ENCODE measurements at regions not wholly inside any gene's neighbourhood (a gene's known extent, or its start where the extent isn't known, plus 50 kb on each side); places are given as distances from the start of the nearest gene placed in this dataset.

DNA sequence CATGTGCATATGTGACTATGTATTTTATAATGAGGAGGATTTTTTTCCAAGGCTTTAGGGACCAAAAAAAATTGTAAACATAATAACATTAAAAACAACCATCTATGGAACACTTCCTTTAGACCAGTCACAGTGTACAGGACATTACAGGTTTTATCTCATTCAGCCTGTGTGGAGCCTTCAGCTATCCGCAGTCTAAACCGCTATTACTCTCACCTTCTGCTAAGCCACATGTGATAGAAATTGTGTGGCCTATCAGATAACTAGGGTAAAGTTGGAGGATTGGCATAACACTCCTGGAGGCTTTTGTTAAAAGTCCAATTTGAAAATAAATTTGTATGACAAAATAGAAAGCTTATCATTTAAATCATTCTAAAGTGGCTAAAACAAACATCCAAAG, 281.2 kb upstream of the TMTC1 start:
- H3K79me2 ChIP-seq, result no peaks in the 10 kb centered on the region
- H3K4me1 ChIP-seq (ENCODE audit: insufficient read depth), result no peaks in the 10 kb centered on the region
- no peaks in the 10 kb centered on the region for H3K9me3 ChIP-seq (ENCODE audit: low read depth)
- WGBS (ENCODE audit: low lambda C conversion rate, missing lambda C conversion rate), result 62% methylated on average over 2 of the region's 2 CpGs
- peak overlapping the region; percentile 41 for H2AFZ ChIP-seq
- H4K20me1 ChIP-seq (ENCODE audit: insufficient read depth, poor library complexity, severe bottlenecking), result no peaks in the 10 kb centered on the region
- TF ChIP-seq EZH2phosphoT487 (IDR thresholded peaks at IDR 0.05; ENCODE audit: low read depth, severe bottlenecking, unreplicated experiment), result no peak
- no peak for TF ChIP-seq EZH2 (IDR thresholded peaks at IDR 0.05; ENCODE audit: borderline replicate concordance)
- peak overlapping the region; percentile 20 for H3K4me2 ChIP-seq
- H3K9me2 ChIP-seq (replicated peaks; ENCODE audit: insufficient read depth), result no peaks in the 10 kb centered on the region
- H3K4me3 ChIP-seq, result no peak overlapping the region
- H3K27me3 ChIP-seq, result no peaks in the 10 kb centered on the region
- no peak for DNase-seq (ENCODE audit: low spot score)
- H3K27ac ChIP-seq, result no peak overlapping the region
- H3K36me3 ChIP-seq (replicated peaks; ENCODE audit: insufficient read depth, low read depth), result no peaks in the 10 kb centered on the region

DNA sequence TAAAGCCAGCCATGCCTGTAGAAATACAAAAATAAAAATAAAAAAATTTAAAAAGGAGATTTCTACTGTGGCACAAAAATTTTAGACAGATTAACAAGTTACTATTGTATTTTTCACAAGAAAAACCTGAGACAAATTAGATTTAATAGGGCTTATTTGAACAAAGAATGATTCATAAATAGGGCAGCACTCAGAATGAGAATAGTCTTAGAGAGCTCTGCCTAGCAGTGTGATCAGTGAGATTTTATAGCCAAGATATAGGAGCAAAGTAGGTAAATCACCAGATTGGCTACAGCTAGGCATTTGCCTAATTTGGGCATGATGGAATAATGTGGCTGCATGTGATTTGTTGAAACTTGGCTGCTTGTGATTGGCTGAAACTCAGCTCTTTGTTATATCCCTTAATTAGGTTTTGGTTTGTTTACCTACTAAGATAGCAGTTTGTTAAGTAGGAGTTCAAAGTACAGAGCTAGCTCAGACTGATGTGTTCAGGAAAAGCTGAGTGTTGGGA, 279.7 kb upstream of the TMTC1 start:
- H3K9me3 ChIP-seq (ENCODE audit: low read depth), result no peaks in the 10 kb centered on the region
- no peak overlapping the region for H2AFZ ChIP-seq
- no peaks in the 10 kb centered on the region for H3K36me3 ChIP-seq (replicated peaks; ENCODE audit: insufficient read depth, low read depth)
- no peak overlapping the region for H3K4me2 ChIP-seq
- no peak overlapping the region for H3K4me3 ChIP-seq
- TF ChIP-seq EZH2 (IDR thresholded peaks at IDR 0.05; ENCODE audit: borderline replicate concordance) (no peak), EZH2phosphoT487 (IDR thresholded peaks at IDR 0.05; ENCODE audit: low read depth, severe bottlenecking, unreplicated experiment) (no peak)
- TF ChIP-seq, protein P1, sequence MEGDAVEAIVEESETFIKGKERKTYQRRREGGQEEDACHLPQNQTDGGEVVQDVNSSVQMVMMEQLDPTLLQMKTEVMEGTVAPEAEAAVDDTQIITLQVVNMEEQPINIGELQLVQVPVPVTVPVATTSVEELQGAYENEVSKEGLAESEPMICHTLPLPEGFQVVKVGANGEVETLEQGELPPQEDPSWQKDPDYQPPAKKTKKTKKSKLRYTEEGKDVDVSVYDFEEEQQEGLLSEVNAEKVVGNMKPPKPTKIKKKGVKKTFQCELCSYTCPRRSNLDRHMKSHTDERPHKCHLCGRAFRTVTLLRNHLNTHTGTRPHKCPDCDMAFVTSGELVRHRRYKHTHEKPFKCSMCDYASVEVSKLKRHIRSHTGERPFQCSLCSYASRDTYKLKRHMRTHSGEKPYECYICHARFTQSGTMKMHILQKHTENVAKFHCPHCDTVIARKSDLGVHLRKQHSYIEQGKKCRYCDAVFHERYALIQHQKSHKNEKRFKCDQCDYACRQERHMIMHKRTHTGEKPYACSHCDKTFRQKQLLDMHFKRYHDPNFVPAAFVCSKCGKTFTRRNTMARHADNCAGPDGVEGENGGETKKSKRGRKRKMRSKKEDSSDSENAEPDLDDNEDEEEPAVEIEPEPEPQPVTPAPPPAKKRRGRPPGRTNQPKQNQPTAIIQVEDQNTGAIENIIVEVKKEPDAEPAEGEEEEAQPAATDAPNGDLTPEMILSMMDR (IDR thresholded peaks at IDR 0.05; ENCODE audit: poor library complexity), result no peak
- DNase-seq (ENCODE audit: low spot score), result no peak
- H4K20me1 ChIP-seq (ENCODE audit: insufficient read depth, poor library complexity, severe bottlenecking), result no peaks in the 10 kb centered on the region
- H3K27me3 ChIP-seq, result no peaks in the 10 kb centered on the region
- H3K4me1 ChIP-seq (ENCODE audit: insufficient read depth), result no peaks in the 10 kb centered on the region
- no peaks in the 10 kb centered on the region for H3K79me2 ChIP-seq
- no peaks in the 10 kb centered on the region for H3K9me2 ChIP-seq (replicated peaks; ENCODE audit: insufficient read depth)
- no peak overlapping the region for H3K27ac ChIP-seq

DNA sequence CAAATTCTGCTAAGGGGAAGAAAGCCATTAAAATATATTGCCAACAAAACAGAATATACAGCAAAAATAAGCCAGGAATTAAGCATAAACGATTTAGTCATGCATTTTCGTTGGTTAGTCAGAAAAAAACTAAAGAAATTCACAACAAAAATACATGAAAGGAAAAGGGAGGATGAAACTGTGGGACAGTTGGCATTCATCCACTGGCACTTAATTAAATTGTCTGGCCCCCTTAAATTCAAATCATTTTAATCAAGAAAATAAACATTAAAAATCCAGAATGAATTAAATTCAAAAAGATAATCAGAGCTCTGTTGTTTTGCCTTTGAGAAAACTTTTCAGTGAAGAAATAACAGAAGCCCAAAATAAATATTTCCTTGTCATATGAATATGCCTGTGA, 264.6 kb upstream of the TMTC1 start:
- no peak overlapping the region for H3K4me2 ChIP-seq
- H2AFZ ChIP-seq, result no peak overlapping the region
- H3K9me2 ChIP-seq (replicated peaks; ENCODE audit: insufficient read depth), result no peaks in the 10 kb centered on the region
- no peaks in the 10 kb centered on the region for H3K36me3 ChIP-seq (replicated peaks; ENCODE audit: insufficient read depth, low read depth)
- H3K4me1 ChIP-seq (ENCODE audit: insufficient read depth), result no peaks in the 10 kb centered on the region
- no peaks in the 10 kb centered on the region for H3K9me3 ChIP-seq (ENCODE audit: low read depth)
- TF ChIP-seq EZH2phosphoT487 (IDR thresholded peaks at IDR 0.05; ENCODE audit: low read depth, severe bottlenecking, unreplicated experiment) (no peak), EZH2 (IDR thresholded peaks at IDR 0.05; ENCODE audit: borderline replicate concordance) (no peak)
- TF ChIP-seq, protein P1 (IDR thresholded peaks at IDR 0.05; ENCODE audit: poor library complexity), result no peak
- WGBS (ENCODE audit: low lambda C conversion rate, missing lambda C conversion rate), result 55% methylated on average over 2 of the region's 2 CpGs
- DNase-seq (ENCODE audit: low spot score), result no peak
- no peaks in the 10 kb centered on the region for H3K27me3 ChIP-seq
- H3K4me3 ChIP-seq, result no peak overlapping the region
- no peak overlapping the region for H3K27ac ChIP-seq
- H4K20me1 ChIP-seq (ENCODE audit: insufficient read depth, poor library complexity, severe bottlenecking), result no peaks in the 10 kb centered on the region
- no peaks in the 10 kb centered on the region for H3K79me2 ChIP-seq

DNA sequence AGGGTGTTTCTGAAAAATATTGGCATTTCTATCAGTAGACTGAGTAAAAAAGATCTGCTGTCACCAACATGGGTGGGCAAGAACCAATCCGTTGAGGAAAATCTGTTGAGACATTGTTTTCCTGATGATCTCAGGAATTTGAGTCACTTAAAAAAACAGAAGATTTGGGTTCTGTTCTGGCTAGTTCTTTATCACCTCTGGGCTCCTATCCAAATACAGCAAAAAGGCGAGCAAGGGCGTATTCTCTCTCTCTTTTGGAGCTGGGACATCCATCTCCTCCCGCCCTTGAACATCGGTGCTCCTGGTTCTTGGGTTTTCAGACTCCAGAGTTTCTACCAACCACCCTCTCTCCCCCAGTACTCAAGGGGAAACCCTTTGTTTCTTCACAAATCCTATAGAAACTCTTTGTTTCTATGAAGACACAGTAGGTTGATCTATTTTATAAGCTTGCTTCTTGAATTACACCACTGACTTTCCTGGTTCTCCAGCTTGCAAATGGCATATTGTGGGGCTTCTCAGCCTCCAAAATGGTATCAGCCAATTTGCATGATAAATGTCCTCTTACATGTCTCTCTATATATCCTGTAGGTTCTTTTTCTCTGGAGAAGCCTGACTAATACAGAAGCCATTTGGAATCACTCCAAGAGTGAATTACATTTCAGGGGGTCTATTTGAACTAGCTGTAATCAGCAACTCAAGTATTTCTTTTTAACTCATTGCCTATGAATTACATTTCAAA, 263.9 kb upstream of the TMTC1 start:
- Histone ChIP-seq H3K4me2 (no peak overlapping the region), H3K9me2 (replicated peaks; ENCODE audit: insufficient read depth) (no peaks in the 10 kb centered on the region), H3K79me2 (no peaks in the 10 kb centered on the region), H3K9me3 (ENCODE audit: low read depth) (no peaks in the 10 kb centered on the region), H3K36me3 (replicated peaks; ENCODE audit: insufficient read depth, low read depth) (no peaks in the 10 kb centered on the region), H4K20me1 (ENCODE audit: insufficient read depth, poor library complexity, severe bottlenecking) (no peaks in the 10 kb centered on the region), H3K27me3 (no peaks in the 10 kb centered on the region), H2AFZ (no peak overlapping the region), H3K27ac (no peak overlapping the region), H3K4me3 (no peak overlapping the region), H3K4me1 (ENCODE audit: insufficient read depth) (no peaks in the 10 kb centered on the region)
- no peak for DNase-seq (ENCODE audit: low spot score)
- WGBS (ENCODE audit: low lambda C conversion rate, missing lambda C conversion rate), result 85% methylated on average over 5 of the region's 5 CpGs
- TF ChIP-seq EZH2phosphoT487 (IDR thresholded peaks at IDR 0.05; ENCODE audit: low read depth, severe bottlenecking, unreplicated experiment), result no peak
- no peak for TF ChIP-seq EZH2 (IDR thresholded peaks at IDR 0.05; ENCODE audit: borderline replicate concordance)
- TF ChIP-seq, protein P1 (IDR thresholded peaks at IDR 0.05; ENCODE audit: poor library complexity), result no peak
